Stimulated activated CD8-positive, alpha-beta memory T cell treated with anti-CD3 and anti-CD28 coated beads, Interleukin-7, amount 100 ng/mL, for 48 hours (primary cell): ENCODE measurements at regions not wholly inside any gene's neighbourhood (a gene's known extent, or its start where the extent isn't known, plus 50 kb on each side); places are given as distances from the start of the nearest gene placed in this dataset.
"Not testable (repeated sequence)": the region's sequence is repeated elsewhere in the genome, so short reads cannot be mapped to it uniquely, and the experiment has no call there.

Experiments
- DNase-seq, 2 donors: peaks; one replicate each; pipeline ENCODE4 v3.0.0-alpha.2; 2020; ENCODE audit warnings: low read depth in 1 of 2; ENCODE audit errors: extremely low read depth in 1 of 2

GRCh38 chr1:166304131-166304530, 137.3 kb upstream of the FAM78B start:
- DNase-seq = no peak

GRCh38 chr1:166305371-166305770, 138.6 kb upstream of the FAM78B start:
- DNase-seq = no peak

DNA sequence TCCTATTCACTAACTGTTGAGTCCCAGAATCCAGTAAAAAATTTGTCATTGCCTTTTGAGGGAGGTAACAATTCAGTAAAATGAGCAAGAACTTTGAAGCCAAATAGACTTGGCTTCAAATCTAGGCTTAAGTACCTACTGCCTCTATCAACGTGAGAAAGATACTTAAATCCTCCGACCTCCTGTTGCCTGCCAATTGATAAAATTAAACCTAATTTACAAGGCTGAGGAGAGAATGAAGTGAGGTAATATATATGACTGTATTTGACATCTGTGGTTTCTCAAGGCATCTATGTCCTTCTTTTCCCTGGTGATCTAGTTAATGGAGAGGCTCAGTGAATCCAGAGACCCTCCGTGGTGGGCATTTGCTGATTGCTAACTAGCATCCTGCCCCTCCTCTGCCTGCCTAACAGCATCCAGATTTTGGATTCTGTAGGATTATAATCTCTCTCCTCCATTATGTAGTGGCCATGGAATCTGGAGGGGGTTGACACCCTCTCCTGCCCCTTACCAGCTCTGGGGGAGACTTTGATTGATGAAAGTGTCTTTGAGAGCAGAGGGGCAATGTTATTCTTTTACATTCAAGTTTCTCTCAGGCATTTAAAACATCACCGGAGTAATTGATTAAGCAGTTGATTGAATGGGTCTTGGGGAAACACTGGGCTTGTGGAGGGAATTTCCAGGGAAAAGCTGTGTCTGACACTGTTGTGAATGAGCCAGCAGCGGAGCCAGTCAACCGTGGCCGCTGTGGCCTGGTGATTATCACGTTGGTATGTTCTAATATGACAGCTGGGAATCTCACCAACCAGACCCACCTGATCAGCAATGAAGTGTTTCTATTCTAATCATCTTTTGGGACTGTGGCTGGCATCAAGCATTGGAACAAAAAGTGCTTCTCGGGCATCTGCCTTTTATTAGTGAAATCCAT, 140.7 kb upstream of the FAM78B start:
- DNase-seq = no peak

- DNase-seq = not testable (repeated sequence)
Observed at GRCh38 chr1:166316306-166316705, 149.5 kb upstream of the FAM78B start.

DNA sequence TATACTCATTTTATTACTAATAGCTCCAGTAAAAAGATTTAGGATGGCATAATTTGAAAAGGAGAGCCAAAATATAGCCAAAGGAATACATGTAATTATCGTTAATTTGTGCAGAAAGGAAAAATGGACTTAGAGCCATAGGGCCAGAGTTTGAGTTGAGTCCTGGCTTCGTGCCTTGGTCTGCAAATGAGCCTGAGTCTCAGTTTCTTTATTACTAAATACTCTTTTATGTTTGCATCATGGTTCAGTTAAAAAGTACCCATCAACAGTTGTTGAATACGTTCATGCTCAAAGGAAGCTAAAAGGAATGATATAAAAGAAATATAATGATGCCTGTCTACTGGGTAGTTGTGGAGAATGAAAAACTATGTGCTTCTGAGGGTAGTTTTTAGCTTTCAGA, 155.7 kb upstream of the FAM78B start:
- no peak for DNase-seq

DNA sequence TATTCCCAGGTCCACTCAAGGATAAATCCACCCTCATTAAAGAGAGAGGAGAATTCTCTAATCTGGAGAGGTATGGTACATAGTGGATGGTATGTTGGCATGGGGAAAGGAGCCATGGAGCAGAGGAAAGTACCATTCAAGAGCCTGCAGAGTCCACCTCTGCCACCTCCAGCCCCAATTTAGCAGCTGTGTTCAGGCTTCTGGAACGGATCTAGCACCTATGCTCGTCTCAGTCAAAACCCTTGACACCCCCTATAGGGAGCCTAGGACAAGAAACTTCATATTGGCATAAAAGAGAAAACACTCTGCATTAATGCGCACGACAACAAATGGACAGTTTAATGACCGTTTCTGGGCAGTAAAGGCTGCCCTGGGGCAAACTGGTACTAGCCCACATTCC, 161.1 kb upstream of the FAM78B start:
- DNase-seq = no peak

GRCh38 chr1:166328956-166329355, 162.2 kb upstream of the FAM78B start:
- DNase-seq = no peak

- no peak for DNase-seq
Observed at GRCh38 chr1:166330096-166330495, 163.3 kb upstream of the FAM78B start.

GRCh38 chr1:166338105-166338504, 171.3 kb upstream of the FAM78B start:
- no peak for DNase-seq

- DNase-seq = no peak
Observed at GRCh38 chr1:166340709-166341108, 173.9 kb upstream of the FAM78B start.

- DNase-seq = no peak
Observed at GRCh38 chr1:166343276-166343675, 176.5 kb upstream of the FAM78B start.

- no peak for DNase-seq
Observed at GRCh38 chr1:166350490-166350889, 183.7 kb upstream of the FAM78B start.

- no peak for DNase-seq
Observed at GRCh38 chr1:166351676-166352075, 184.9 kb upstream of the FAM78B start.

DNA sequence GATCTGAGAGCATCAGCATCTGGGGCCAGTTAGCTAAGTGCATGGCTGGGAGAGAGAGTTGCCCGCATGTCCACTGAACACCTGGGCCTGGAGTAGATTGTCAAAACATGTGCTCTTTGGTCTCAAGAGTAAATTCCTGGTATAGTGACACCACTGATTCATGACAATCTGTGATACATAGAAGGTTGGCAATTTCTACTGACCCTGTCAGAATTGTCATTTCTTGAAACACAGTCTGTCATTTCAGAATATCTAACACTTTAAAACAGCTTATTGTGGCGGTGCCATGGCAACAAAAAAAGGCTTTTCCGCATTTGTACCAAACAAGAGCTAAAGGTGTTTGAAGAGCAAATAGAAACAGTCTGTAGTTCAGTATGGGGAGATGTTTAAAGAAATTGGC, 186.4 kb upstream of the FAM78B start:
- DNase-seq = no peak

DNA sequence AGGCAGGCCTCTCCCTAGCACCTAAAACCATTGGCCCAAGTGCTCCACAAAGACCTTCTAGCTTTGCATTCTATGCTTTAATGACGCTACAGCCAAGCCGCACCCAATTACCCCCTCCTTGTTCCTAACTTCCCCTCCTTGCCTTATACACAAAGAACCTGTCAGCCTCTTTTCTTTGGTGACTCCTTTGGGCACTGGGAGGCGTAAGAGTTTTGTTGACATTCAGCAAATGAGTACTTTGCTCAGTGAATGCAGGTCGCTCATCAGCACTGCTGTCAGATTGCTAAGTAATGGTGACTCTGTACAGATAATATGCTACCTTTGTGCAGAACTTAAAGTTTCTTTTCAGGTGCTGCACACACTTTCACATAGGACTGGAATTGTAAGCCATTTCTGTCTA, 187.6 kb upstream of the FAM78B start:
- no peak for DNase-seq

- DNase-seq = no peak
Observed at GRCh38 chr1:166365081-166365480, 198.3 kb upstream of the FAM78B start.

DNA sequence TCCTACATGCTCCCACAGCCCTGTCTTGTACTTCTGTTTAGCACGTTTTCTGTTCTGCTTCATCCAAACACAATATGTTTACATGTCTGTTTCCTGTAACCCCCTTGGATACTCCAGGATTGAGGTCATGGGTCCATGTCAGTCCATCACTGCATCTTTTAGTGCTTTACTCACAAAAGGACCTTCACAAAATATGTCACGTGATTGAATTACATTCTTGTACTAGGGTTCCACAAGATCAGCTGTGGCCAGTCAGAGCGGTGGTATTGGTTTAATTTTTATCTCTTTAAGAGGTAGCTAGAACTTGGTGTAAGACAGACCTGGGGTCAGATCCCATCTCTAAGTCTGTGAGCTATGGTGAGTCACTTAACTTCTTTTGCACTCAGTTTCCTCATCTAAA, 201.2 kb upstream of the FAM78B start:
- DNase-seq = no peak

DNA sequence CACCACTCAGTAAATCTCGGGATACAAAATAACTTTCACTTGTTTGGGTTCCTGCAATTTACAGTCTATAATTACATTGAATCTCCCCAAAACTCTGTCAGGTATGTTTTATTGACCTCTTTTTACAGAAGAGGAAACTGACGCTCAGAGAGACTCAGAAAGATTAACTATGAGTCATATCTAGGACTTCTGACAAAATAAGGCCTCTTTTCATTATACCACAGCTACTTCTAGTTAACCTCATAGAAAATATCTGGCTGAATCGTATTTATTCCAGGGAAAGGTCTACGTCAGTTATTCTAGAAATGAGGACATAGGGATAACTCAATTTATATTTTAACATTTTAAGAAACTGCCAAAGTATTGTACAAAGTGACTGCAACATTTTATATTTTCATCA, 211.1 kb upstream of the FAM78B start:
- DNase-seq = no peak

GRCh38 chr1:166378805-166379204, 212.0 kb upstream of the FAM78B start:
- no peak for DNase-seq

- no peak for DNase-seq
Observed at GRCh38 chr1:166379447-166379846, 212.6 kb upstream of the FAM78B start.

GRCh38 chr1:166383137-166383536, 216.3 kb upstream of the FAM78B start:
- no peak for DNase-seq

GRCh38 chr1:166383635-166384346, 217.0 kb upstream of the FAM78B start:
- no peak for DNase-seq
